ENCODE measurements at regions not wholly inside any gene's neighbourhood (a gene's known extent, or its start where the extent isn't known, plus 50 kb on each side); places are given as distances from the start of the nearest gene placed in this dataset.

- Mint-ChIP-seq H3K27ac (ENCODE audit: unreplicated experiment) (peak overlapping the region; percentile 87), H3K27me3 (ENCODE audit: unreplicated experiment) (no peaks in the 10 kb centered on the region), H3K36me3 (ENCODE audit: unreplicated experiment) (peaks cover 3% of the 10 kb centered on the region), H3K9me3 (ENCODE audit: unreplicated experiment) (peaks cover 3% of the 10 kb centered on the region), H3K4me3 (ENCODE audit: unreplicated experiment) (peak overlapping the region; percentile 3), H3K4me1 (ENCODE audit: unreplicated experiment) (peaks cover 47% of the 10 kb centered on the region)
- TF ChIP-seq CTCF (IDR thresholded peaks at IDR 0.05): no peak
- no peak for DNase-seq (ENCODE audit: extremely low spot score, unreplicated experiment)
Measured at GRCh38 chr3:182479419-182480336, 313.6 kb upstream of the ATP11B start.

GRCh38 chr3:182482705-182483104 lies 310.6 kb upstream of the ATP11B start:
- H3K27me3 Mint-ChIP-seq (ENCODE audit: unreplicated experiment): no peaks in the 10 kb centered on the region
- no peak overlapping the region for H3K4me3 Mint-ChIP-seq (ENCODE audit: unreplicated experiment)
- no peak overlapping the region for H3K27ac Mint-ChIP-seq (ENCODE audit: unreplicated experiment)
- H3K9me3 Mint-ChIP-seq (ENCODE audit: unreplicated experiment): peaks cover 3% of the 10 kb centered on the region
- peaks cover 69% of the 10 kb centered on the region for H3K4me1 Mint-ChIP-seq (ENCODE audit: unreplicated experiment)
- DNase-seq (ENCODE audit: extremely low spot score, unreplicated experiment): no peak
- H3K36me3 Mint-ChIP-seq (ENCODE audit: unreplicated experiment): peaks cover 3% of the 10 kb centered on the region
- TF ChIP-seq CTCF (IDR thresholded peaks at IDR 0.05): no peak

- Mint-ChIP-seq H3K4me3 (ENCODE audit: unreplicated experiment) (no peak overlapping the region), H3K27me3 (ENCODE audit: unreplicated experiment) (no peaks in the 10 kb centered on the region), H3K36me3 (ENCODE audit: unreplicated experiment) (peaks cover 3% of the 10 kb centered on the region), H3K27ac (ENCODE audit: unreplicated experiment) (no peak overlapping the region), H3K9me3 (ENCODE audit: unreplicated experiment) (peaks cover 3% of the 10 kb centered on the region), H3K4me1 (ENCODE audit: unreplicated experiment) (peaks cover 56% of the 10 kb centered on the region)
- DNase-seq (ENCODE audit: extremely low spot score, unreplicated experiment): no peak
- no peak for TF ChIP-seq CTCF (IDR thresholded peaks at IDR 0.05)
Measured at GRCh38 chr3:182484682-182485081, 308.6 kb upstream of the ATP11B start.

GRCh38 chr3:182485301-182485700 lies 308.0 kb upstream of the ATP11B start:
- no peak overlapping the region for H3K27ac Mint-ChIP-seq (ENCODE audit: unreplicated experiment)
- H3K4me3 Mint-ChIP-seq (ENCODE audit: unreplicated experiment): no peak overlapping the region
- DNase-seq (ENCODE audit: extremely low spot score, unreplicated experiment): no peak
- TF ChIP-seq CTCF (IDR thresholded peaks at IDR 0.05): no peak
- H3K9me3 Mint-ChIP-seq (ENCODE audit: unreplicated experiment): peaks cover 3% of the 10 kb centered on the region
- peaks cover 3% of the 10 kb centered on the region for H3K36me3 Mint-ChIP-seq (ENCODE audit: unreplicated experiment)
- H3K27me3 Mint-ChIP-seq (ENCODE audit: unreplicated experiment): no peaks in the 10 kb centered on the region
- H3K4me1 Mint-ChIP-seq (ENCODE audit: unreplicated experiment): peaks cover 50% of the 10 kb centered on the region

GRCh38 chr3:182486463-182486862 lies 306.8 kb upstream of the ATP11B start:
- Mint-ChIP-seq H3K9me3 (ENCODE audit: unreplicated experiment) (peaks cover 3% of the 10 kb centered on the region), H3K27ac (ENCODE audit: unreplicated experiment) (peak overlapping the region; percentile 64), H3K4me1 (ENCODE audit: unreplicated experiment) (peaks cover 41% of the 10 kb centered on the region), H3K4me3 (ENCODE audit: unreplicated experiment) (peak overlapping the region; percentile 26), H3K36me3 (ENCODE audit: unreplicated experiment) (peaks cover 3% of the 10 kb centered on the region), H3K27me3 (ENCODE audit: unreplicated experiment) (no peaks in the 10 kb centered on the region)
- TF ChIP-seq CTCF (IDR thresholded peaks at IDR 0.05): no peak
- DNase-seq (ENCODE audit: extremely low spot score, unreplicated experiment): no peak

Measured in osteocyte (in vitro differentiated cells).